HG03457 (cell line): ENCODE measurements at regions not wholly inside any gene's neighbourhood (a gene's known extent, or its start where the extent isn't known, plus 50 kb on each side); places are given as distances from the start of the nearest gene placed in this dataset.
A peak's percentile ranks its signal among the peaks of the same experiment; 100 is the strongest.
"Not testable (repeated sequence)": the region's sequence is repeated elsewhere in the genome, so short reads cannot be mapped to it uniquely, and the experiment has no call there.

Experiments
- ATAC-seq: cut with Tn5 transposase; IDR thresholded peaks from one replicate; pipeline ENCODE4 v1.9.1; 2021; ENCODE audit warnings: moderate number of reproducible peaks; ENCODE audit not compliant: unreplicated experiment

DNA sequence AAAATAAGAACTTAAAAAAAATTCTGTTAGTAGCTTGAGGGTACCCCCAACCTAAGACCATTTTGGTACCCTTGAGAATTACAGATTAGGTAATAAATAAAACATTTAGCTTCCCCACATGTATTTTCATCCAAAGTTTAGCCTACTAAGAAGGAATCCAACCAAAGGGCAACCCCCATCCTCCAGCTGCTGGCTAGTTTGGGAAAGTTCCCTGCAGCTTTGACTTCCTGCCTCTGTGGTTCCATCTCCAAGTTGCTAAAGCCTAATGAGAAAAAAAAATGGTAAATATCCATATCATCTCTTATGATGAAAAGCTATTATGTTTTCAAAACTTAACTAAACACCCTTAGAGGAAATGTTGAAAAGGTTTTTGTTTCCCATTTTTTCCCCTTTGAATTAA, 547.2 kb downstream of the ANKRD7 start:
- no peak for ATAC-seq

DNA sequence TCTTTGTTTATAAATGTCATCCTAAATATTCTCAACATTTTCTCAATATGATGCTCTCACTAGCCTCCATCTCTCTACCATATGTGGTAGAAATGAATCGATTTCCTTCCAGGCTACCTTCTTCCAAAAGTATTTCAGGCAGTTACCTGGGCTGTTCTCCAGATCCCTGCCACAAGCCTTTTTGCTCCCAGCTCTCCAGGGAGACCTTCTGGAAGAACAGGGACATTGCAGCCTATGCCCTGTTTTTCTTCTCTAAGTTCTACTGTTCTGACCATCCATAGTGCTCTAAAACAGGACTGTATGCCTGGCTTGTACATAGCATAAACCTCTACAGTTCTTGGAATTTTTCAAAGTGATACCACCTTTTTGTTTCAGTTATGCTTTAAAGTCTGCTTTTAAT, 552.8 kb downstream of the ANKRD7 start:
- no peak for ATAC-seq

DNA sequence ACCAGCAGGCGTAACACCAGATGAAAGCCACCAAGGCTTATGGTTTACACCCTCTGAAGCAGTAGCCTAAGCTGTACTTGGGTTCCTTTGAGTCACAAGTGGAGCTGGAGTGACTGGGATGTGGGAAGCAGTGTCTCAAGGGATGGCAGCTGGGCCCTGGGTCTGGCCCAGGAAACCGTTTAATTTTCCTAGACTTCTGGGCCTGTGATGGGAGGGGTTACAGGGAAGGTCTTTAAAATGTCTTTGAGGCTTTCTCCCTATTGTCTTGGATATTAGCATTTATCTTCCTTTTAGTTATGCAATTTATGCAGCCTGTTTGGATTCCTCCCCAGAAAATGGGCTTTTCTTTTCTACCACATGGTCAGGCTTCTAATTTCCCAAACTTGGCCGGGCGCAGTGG, 568.2 kb downstream of the ANKRD7 start:
- ATAC-seq, result no peak

DNA sequence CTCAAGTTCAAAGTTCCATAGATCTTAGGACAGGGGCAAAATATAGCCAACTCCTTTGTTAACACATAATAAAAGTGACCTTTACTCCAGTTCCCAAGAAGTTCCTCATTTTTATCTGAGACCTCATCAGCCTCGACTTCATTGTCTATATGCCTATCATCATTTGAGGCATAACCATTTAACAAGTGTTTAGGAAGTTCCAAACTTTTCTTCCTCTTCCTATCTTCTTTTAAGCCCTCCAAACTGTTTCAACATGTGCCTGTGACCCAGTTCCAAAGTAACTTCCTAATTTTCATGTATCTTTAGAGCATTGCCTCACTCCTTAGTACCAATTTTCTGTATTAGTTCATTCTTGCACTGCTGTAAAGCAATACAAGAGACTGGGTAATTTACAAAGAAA, 569.1 kb downstream of the ANKRD7 start:
- no peak for ATAC-seq

DNA sequence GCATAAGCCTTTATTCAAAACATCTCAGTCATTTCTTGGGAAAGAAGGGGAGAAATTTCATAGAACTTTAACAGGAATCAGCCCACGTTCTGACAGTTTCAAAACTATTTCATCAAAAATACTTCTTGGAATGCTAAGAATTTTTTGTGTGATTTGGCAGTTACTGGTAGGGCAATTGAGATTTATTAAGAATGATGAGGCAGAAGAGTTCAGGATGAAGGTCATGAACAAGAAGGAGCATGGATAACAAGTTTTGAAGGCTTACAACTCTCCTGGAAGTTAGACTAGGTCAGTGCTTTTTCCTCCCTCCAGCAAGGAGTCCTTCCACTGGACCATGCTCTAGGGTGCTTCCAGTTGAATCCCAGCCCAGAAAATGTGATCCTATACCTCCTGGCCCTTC, 569.9 kb downstream of the ANKRD7 start:
- ATAC-seq, result no peak

DNA sequence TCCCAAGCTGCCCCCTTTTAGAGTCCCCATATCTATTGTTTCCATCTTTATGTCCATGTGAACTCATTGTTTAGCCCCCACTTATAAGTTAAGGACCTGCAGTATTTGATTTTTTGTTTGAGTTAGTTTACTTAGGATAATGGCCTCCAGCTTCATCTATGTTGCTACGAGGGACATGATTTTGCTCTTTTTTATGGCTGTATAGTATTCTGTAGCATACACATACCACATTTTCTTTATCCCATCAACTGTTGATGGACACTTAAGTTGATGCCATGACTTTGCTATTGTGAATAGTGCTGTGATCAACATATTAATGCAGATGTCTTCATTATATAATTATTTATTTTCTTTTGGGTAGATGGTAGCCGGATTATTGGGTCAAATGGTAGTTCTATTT, 576.9 kb downstream of the ANKRD7 start:
- no peak for ATAC-seq

DNA sequence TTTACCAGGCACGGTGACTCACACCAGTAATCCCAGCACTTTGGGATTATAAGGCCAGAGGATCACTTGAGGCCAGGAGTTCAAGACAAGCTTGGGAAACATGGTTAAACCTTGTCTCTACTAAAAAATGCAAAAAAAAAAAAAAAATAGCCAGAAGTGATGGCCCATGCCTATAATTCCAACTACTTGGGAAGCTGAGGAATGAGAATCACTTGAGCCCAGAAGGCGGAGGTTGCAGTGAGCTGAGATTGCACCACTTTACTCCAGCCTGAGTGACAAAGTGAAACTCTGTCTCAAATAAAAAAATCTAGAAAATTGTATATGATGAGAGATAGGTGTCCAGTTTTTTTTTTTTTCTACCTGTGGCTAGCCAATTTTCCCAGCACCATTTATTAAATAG, 578.2 kb downstream of the ANKRD7 start:
- ATAC-seq, result no peak

DNA sequence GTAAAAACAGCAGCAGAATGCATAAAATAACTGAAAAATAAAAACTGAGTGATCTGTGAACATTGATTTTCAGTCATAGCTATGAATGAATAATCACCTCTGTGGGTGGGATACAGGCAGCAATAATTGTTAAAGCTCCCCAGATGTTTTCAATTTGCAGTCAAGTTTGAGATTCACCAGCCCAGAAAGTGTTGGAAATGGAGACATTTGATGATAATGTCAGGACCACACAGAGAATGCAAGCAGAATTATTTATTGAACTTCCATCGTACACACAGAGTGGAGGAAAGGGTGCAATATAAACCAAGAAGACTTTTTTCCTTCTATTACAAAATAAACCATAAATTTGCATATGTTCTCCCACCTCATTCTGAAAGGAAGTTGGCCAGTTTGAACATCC, 601.7 kb downstream of the ANKRD7 start:
- ATAC-seq, result no peak

DNA sequence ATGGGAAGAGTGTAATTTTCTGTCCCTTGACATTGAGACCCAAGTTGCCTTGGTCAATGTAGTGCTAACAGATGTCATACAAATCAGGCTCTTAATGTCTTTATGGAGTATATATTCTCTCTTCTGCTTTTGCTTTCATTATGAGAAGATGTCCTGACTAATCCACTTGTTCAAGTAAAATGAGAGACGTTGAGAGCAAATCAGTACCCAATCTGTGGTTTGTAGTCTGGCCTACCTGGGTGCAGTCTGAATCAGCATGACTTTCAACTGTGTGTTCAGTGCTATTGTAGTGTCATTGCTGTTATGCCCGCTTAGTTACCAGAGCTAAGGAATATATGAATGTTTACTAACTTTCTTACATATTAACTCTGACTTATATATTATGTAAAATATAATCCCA, 612.4 kb downstream of the ANKRD7 start:
- ATAC-seq, result peak; percentile 98

DNA sequence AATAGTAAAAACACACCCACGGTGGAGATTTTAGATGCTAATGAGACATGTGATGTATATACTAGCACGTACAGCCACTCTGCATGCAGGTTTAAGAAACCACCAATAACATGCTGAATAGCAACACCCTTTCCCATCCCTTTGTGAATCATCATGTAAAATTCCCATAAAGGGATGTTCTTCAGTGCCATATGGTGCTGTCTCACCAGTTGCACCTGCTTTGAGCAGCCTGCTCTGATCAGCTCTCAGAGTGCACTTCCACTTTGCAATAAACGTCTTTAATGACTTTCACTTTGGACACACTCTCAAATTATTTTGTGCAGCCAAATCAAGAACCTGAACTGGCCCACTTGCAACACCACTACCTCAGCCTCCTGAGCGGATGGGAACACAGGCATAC, 615.0 kb downstream of the ANKRD7 start:
- ATAC-seq, result no peak

DNA sequence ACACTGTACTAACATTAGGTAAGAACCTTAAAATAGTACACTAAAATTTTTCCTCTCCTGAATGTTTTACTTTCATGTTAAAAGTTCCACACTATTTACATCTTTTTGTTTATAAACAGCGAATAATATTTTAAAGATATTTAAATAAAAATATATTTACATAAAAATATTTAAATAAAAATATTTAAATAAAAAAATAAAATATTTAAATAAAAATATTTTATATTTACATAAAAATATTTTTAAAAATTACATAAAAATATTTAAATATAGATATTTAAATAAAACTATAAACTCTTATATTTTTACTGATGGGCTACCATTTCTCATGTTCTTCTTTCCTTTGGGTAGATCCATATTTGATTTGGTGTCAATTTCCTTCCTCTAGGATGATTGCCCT, 619.0 kb downstream of the ANKRD7 start:
- no peak for ATAC-seq

DNA sequence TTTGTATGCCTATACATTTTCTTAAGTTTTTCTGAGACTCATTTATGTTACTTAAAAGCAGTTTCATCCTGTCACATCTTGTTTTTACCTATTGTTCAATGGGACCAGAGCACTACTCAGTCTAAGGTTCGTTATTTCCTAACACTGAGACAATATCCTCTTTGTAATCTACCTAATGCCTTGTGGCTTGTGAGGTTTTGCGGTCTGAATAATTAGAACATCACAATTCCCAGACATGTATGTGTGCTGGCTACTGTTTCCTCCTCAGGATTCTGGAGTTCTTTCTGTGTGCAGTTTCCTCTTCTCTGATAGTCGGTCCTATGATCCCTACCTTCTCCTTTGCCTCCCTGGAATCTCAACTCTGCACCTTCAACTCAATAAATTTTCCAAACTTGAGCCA, 620.2 kb downstream of the ANKRD7 start:
- ATAC-seq, result no peak

DNA sequence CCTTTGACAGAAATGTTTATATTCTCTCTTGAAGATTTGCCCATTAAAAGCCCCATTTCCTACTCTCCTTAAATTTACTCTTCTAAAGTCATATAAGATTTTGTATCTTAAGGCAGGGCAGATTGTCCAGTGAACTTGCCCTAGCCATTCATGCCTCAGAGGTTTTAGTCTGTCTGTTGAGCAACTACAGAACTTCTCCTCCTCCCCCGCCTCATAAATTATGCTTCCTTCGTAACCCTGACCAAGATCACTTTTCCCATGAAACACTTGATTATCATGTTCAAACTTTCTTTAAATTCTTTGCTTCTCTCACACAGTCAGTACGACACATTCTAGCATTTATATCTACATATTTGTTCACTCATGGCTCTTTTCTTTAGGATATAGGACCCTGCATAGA, 621.3 kb downstream of the ANKRD7 start:
- ATAC-seq, result no peak

DNA sequence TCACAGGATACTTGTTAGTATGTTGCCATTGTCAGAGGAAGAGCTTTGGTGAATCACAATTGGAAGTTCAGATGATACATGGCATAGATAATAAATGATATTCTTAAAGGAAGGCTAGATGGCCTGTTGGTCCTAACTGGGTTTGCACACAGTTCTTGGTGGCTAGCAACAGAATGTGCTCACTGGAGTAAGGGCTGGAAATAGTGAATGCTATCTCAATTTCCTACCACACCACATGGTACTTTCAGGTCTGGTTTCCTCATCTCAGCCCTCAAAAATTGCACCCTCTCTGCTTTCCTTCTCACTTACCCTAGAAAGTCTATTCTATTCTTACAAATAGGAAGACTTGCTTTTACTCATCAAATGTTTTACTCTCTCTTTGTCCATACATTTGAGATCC, 622.5 kb downstream of the ANKRD7 start:
- ATAC-seq, result no peak

DNA sequence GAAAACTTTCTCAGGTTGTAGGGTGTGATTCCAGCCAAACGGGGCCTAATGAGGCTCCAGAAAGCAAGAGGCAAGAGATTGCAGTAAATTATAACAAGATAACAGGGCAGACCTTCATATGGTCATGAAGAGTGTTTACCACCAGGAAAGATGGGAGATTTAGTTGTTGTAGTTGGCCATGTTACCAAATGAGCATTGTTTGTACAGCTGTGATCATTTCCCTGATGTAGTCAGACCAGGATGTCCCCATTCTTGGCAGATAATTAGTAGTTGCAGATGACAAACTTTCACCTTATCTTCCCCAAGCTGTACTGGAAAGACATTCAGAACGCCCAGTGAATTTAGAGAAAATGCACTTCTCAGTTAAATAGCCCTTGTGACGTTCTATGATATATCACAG, 630.8 kb downstream of the ANKRD7 start:
- ATAC-seq, result no peak

DNA sequence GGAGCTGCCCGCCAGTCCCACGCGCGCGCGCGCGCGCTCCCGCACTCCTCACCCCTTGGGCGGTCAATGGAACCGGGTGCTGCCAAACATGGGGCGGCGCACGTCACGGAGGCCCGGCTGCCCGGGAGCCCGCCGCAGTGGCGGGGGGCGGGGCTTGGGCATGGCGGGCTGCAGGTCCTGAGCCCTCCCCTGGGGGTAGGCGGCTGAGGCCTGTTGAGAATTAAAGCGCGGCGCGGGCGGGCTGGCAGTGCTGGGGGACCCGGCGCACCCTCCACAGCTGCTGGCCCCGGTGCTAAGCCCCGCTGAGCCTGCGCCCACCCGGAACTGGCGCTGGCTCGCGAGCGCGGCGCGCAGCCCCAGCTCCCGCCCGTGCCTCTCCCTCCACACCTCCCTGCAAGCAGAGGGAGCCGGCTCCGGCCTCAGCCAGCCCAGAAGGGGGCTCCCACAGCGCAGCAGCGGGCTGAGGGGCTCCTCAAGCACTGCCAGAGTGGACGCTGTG, 634.2 kb downstream of the ANKRD7 start:
- no peak for ATAC-seq

DNA sequence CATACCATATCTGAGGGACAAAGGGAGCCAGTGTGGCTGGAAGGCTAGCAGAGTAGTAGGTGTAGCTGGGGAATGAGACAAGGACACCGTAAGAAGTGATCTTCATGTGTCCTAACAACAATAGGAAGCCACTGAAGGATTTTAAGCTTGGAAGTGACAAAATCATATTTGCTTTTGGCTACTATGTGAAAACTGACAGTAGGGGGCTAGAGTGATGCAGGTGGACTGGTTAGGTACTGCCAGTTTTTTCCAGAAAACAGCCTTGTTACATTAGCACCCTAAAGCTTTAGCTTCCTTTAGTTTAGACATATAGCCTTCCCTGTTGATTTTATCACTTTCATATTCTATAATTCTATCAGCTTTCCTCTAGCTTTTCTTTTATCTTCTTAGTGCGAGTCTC, 637.1 kb downstream of the ANKRD7 start:
- no peak for ATAC-seq

DNA sequence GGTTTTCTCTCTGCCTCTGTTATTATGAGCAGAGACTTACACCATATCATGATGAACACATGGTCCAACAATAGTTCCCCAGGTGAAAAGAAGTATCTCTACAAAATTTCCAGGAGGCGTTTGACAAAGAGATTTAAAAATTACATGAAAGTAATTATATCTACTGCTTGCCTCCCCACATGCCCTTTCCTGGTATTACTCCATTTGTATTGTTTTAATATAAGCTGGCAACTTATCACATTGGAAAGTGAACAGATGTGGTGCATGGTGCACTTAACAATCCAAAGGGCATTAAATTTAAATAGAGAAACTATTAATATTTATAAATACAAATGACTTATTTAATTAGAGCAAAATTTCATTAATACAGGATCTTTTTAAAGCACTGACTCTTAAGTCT, 638.2 kb downstream of the ANKRD7 start:
- ATAC-seq, result no peak

DNA sequence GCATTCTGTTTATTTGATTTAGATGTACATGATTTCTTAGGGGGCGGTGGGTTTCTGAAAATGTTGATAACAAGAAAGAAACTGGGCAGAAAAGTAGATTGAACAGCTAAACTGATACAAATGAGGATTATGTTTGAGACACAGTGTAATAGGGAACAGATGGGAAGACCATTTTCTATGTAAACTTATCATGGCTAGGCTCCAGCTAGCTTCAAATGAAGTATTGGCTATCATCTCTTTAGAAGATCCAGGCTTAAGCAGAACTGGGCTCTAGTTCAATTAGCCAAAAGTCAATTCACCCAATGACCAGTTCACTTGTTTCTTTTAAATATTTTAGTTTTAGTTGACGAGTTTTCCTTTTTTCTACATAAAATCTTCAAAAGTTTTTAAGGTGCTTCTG, 639.5 kb downstream of the ANKRD7 start:
- ATAC-seq, result no peak

DNA sequence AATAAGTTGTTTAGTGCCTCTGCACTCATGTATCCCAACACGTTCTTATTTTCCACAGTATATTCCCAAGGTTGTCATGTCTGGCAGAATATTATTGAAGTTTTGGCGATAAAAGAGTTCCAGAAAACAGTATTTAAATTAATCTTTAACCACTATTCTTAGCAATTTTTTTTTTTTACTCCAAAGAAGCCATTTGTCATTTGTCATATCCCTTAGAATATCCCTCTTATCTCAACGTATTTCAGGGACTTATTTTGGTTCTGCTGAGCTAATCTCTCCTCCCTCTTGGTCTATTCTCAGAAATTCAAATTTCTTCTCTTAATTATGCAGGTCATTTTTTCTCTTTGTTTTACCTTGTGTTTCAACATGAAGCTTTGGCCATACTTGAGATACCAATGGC, 643.4 kb downstream of the ANKRD7 start:
- ATAC-seq, result no peak

DNA sequence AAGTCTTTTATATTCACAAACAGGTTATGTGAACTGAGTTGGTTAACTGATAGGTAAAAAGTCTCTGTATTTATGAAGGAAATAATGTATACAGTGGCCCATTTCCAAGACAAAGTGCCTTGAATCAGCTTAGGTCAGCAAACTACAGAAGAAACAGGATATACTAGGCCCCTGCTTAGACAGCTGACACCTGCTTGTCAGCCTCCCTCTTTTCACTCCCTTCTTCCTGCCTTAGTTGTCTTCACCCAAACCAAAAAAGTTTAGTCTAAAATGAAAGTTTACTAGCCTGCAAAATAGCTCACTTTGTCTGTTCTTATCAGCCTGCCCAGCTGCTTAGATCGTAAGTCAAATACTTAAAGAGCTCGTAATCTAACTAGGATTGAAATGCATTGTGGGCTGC, 644.6 kb downstream of the ANKRD7 start:
- ATAC-seq, result not testable (repeated sequence)

DNA sequence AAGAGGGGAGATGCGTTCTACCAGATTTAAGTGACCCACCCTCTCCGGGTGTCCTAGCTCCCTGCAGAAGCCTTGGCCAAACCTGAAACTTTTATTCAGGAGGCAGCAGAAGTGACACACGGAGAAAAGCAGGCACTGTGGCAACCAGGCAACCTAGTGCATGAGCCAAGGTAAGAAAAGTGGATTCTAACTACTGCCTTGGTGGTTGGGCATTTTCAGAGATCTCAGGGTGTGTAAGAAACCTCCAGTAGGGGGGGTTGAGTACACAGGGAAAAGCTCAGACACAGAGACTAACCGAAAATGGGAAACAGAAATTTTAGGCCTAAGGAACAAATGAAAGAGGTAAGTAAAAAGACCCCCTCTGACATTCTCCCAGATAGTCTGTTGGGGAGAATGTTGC, 645.7 kb downstream of the ANKRD7 start:
- no peak for ATAC-seq

DNA sequence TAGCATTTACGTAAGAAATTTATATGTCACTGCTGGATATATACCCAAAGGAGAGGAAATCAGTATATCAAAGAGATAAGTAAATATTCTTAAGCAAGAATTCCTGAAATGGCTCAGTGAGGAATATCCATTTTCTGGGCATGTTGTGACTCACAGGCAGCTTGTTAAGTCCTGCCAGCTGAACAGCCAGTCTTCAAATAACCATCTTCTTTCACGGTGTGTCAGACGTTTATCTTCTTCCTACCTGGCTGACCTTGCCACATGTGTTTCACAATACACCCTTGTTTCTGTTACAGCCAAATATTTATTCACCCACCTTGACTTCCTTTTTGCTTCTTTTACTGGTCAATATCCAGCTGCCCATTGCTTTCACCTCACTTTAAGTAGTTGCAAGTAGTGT, 648.1 kb downstream of the ANKRD7 start:
- no peak for ATAC-seq

DNA sequence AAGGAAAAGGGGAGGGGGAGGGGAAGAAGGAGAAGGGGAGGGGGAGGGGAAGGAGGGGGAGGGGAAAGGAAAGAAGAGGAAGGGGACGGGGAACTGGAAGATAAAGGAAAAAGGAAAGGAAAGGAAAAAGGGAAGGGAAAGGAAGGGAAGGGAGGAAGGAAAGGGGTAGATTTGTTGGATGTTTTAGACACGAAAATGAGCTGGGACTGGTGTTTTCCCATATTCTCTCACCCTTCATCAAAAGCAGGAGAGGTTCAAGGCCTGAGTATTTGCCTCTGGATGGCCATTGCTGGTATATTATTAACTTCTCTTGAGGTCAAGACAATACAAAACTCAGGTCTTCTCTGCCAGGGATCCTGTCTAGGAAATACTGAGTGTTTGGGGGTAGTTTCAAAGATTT, 652.7 kb downstream of the ANKRD7 start:
- ATAC-seq, result no peak
